ENCODE measurements at regions not wholly inside any gene's neighbourhood (a gene's known extent, or its start where the extent isn't known, plus 50 kb on each side); places are given as distances from the start of the nearest gene placed in this dataset.

GRCh38 chr16:66087308-66087707 lies 279.2 kb upstream of the CDH5 start:
- TF ChIP-seq, protein P1, sequence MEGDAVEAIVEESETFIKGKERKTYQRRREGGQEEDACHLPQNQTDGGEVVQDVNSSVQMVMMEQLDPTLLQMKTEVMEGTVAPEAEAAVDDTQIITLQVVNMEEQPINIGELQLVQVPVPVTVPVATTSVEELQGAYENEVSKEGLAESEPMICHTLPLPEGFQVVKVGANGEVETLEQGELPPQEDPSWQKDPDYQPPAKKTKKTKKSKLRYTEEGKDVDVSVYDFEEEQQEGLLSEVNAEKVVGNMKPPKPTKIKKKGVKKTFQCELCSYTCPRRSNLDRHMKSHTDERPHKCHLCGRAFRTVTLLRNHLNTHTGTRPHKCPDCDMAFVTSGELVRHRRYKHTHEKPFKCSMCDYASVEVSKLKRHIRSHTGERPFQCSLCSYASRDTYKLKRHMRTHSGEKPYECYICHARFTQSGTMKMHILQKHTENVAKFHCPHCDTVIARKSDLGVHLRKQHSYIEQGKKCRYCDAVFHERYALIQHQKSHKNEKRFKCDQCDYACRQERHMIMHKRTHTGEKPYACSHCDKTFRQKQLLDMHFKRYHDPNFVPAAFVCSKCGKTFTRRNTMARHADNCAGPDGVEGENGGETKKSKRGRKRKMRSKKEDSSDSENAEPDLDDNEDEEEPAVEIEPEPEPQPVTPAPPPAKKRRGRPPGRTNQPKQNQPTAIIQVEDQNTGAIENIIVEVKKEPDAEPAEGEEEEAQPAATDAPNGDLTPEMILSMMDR (IDR thresholded peaks at IDR 0.05; ENCODE audit: poor library complexity) = no peak
- TF ChIP-seq EZH2 (IDR thresholded peaks at IDR 0.05; ENCODE audit: borderline replicate concordance) = no peak
